ENCODE measurements at regions not wholly inside any gene's neighbourhood (a gene's known extent, or its start where the extent isn't known, plus 50 kb on each side); places are given as distances from the start of the nearest gene placed in this dataset.

- DNase-seq, result no peak
Measured at GRCh38 chr1:168970926-168971659, 135.4 kb upstream of the ATP1B1 start.

GRCh38 chr1:168972225-168972624, 134.3 kb upstream of the ATP1B1 start:
- DNase-seq, result no peak

- no peak for DNase-seq
Measured at GRCh38 chr1:168972887-168973286, 133.6 kb upstream of the ATP1B1 start.

GRCh38 chr1:168974117-168974516, 132.4 kb upstream of the ATP1B1 start:
- no peak for DNase-seq

GRCh38 chr1:168974611-168975010, 131.9 kb upstream of the ATP1B1 start:
- no peak for DNase-seq

GRCh38 chr1:168976267-168976666, 130.2 kb upstream of the ATP1B1 start:
- no peak for DNase-seq

- DNase-seq, result no peak
Measured at GRCh38 chr1:168977618-168978017, 128.9 kb upstream of the ATP1B1 start.

- DNase-seq, result no peak
Measured at GRCh38 chr1:168979276-168979675, 127.2 kb upstream of the ATP1B1 start.

GRCh38 chr1:168980180-168980579, 126.3 kb upstream of the ATP1B1 start:
- no peak for DNase-seq

GRCh38 chr1:168980656-168981055, 125.8 kb upstream of the ATP1B1 start:
- DNase-seq, result no peak

GRCh38 chr1:168982778-168983177, 123.7 kb upstream of the ATP1B1 start:
- no peak for DNase-seq

- no peak for DNase-seq
Measured at GRCh38 chr1:168987330-168987729, 119.2 kb upstream of the ATP1B1 start.

GRCh38 chr1:168987923-168988322, 118.6 kb upstream of the ATP1B1 start:
- DNase-seq, result no peak

GRCh38 chr1:168989985-168990384, 116.5 kb upstream of the ATP1B1 start:
- DNase-seq, result no peak

GRCh38 chr1:168991667-168992475, 114.6 kb upstream of the ATP1B1 start:
- peak; percentile 8 for DNase-seq

GRCh38 chr1:169001353-169001752, 105.1 kb upstream of the ATP1B1 start:
- no peak for DNase-seq

- DNase-seq, result no peak
Measured at GRCh38 chr1:169003864-169004516, 102.5 kb upstream of the ATP1B1 start.

- no peak for DNase-seq
Measured at GRCh38 chr1:169005776-169006175, 100.7 kb upstream of the ATP1B1 start.

- DNase-seq, result no peak
Measured at GRCh38 chr1:169009666-169010065, 96.8 kb upstream of the ATP1B1 start.

- DNase-seq, result no peak
Measured at GRCh38 chr1:169012416-169012815, 94.1 kb upstream of the ATP1B1 start.

- no peak for DNase-seq
Measured at GRCh38 chr1:169013821-169014220, 92.7 kb upstream of the ATP1B1 start.

GRCh38 chr1:169015464-169015863, 91.0 kb upstream of the ATP1B1 start:
- no peak for DNase-seq

GRCh38 chr1:169018751-169019150, 87.7 kb upstream of the ATP1B1 start:
- no peak for DNase-seq
